Activated T-cell treated with anti-CD3 and anti-CD28 coated beads, Interleukin-2, amount 50 U/mL, for 24 hours (primary cell): ENCODE measurements at regions not wholly inside any gene's neighbourhood (a gene's known extent, or its start where the extent isn't known, plus 50 kb on each side); places are given as distances from the start of the nearest gene placed in this dataset.
"Not testable (repeated sequence)": the region's sequence is repeated elsewhere in the genome, so short reads cannot be mapped to it uniquely, and the experiment has no call there.

Source experiments
- DNase-seq: peaks from one replicate; pipeline ENCODE4 v3.0.0-alpha.2; 2020
- H3K27ac Mint-ChIP-seq: 2 replicates; pipeline ENCODE4 v1.8.0; 2020; ENCODE audit warnings: mild to moderate bottlenecking, mixed read lengths
- H3K27me3 Mint-ChIP-seq: 2 replicates; pipeline ENCODE4 v1.8.0; 2020; ENCODE audit warnings: mixed read lengths
- H3K36me3 Mint-ChIP-seq: 2 replicates; pipeline ENCODE4 v1.8.0; 2020; ENCODE audit warnings: low read depth, mixed read lengths
- H3K4me1 Mint-ChIP-seq: 2 replicates; pipeline ENCODE4 v1.8.0; 2020; ENCODE audit warnings: low read depth, mixed read lengths
- H3K4me3 Mint-ChIP-seq: 2 replicates; pipeline ENCODE4 v1.8.0; 2020; ENCODE audit warnings: mild to moderate bottlenecking, moderate library complexity, mixed read lengths
- H3K9me3 Mint-ChIP-seq: 2 replicates; pipeline ENCODE4 v1.8.0; 2020; ENCODE audit warnings: mixed read lengths

GRCh38 chr9:118670011-118670953 lies 699.0 kb downstream of the BRINP1 start:
- Mint-ChIP-seq H3K4me3 (no peak overlapping the region), H3K27ac (no peak overlapping the region), H3K27me3 (no peaks in the 10 kb centered on the region), H3K9me3 (peaks cover 6% of the 10 kb centered on the region), H3K36me3 (no peaks in the 10 kb centered on the region), H3K4me1 (no peaks in the 10 kb centered on the region)
- no peak for DNase-seq

- H3K27ac Mint-ChIP-seq = no peak overlapping the region
- no peaks in the 10 kb centered on the region for H3K4me1 Mint-ChIP-seq
- peaks cover 4% of the 10 kb centered on the region for H3K9me3 Mint-ChIP-seq
- DNase-seq = no peak
- H3K27me3 Mint-ChIP-seq = no peaks in the 10 kb centered on the region
- no peaks in the 10 kb centered on the region for H3K36me3 Mint-ChIP-seq
- no peak overlapping the region for H3K4me3 Mint-ChIP-seq
Observed at GRCh38 chr9:118674942-118675341, 694.3 kb downstream of the BRINP1 start.

GRCh38 chr9:118677936-118678653 lies 691.1 kb downstream of the BRINP1 start:
- not testable (repeated sequence) for H3K4me3 Mint-ChIP-seq, H3K27me3 Mint-ChIP-seq, H3K9me3 Mint-ChIP-seq, H3K4me1 Mint-ChIP-seq, H3K36me3 Mint-ChIP-seq, H3K27ac Mint-ChIP-seq, DNase-seq

GRCh38 chr9:118686959-118687358 lies 682.3 kb downstream of the BRINP1 start:
- Mint-ChIP-seq H3K27ac (no peak overlapping the region), H3K9me3 (peaks cover 8% of the 10 kb centered on the region), H3K4me3 (no peak overlapping the region), H3K4me1 (no peaks in the 10 kb centered on the region), H3K27me3 (no peaks in the 10 kb centered on the region), H3K36me3 (no peaks in the 10 kb centered on the region)
- no peak for DNase-seq

- no peaks in the 10 kb centered on the region for H3K36me3 Mint-ChIP-seq
- H3K4me1 Mint-ChIP-seq = no peaks in the 10 kb centered on the region
- no peaks in the 10 kb centered on the region for H3K27me3 Mint-ChIP-seq
- no peak overlapping the region for H3K27ac Mint-ChIP-seq
- no peak for DNase-seq
- no peak overlapping the region for H3K4me3 Mint-ChIP-seq
- H3K9me3 Mint-ChIP-seq = peaks cover 5% of the 10 kb centered on the region
Observed at GRCh38 chr9:118689280-118689679, 680.0 kb downstream of the BRINP1 start.

- peaks cover 9% of the 10 kb centered on the region for H3K9me3 Mint-ChIP-seq
- no peak for DNase-seq
- H3K36me3 Mint-ChIP-seq = no peaks in the 10 kb centered on the region
- no peaks in the 10 kb centered on the region for H3K4me1 Mint-ChIP-seq
- no peak overlapping the region for H3K4me3 Mint-ChIP-seq
- no peak overlapping the region for H3K27ac Mint-ChIP-seq
- H3K27me3 Mint-ChIP-seq = no peaks in the 10 kb centered on the region
Observed at GRCh38 chr9:118692613-118693012, 676.6 kb downstream of the BRINP1 start.

GRCh38 chr9:118693645-118694044 lies 675.6 kb downstream of the BRINP1 start:
- Mint-ChIP-seq H3K27ac (no peak overlapping the region), H3K36me3 (no peaks in the 10 kb centered on the region), H3K4me3 (no peak overlapping the region), H3K27me3 (no peaks in the 10 kb centered on the region), H3K9me3 (peaks cover 7% of the 10 kb centered on the region), H3K4me1 (no peaks in the 10 kb centered on the region)
- DNase-seq = no peak

GRCh38 chr9:118695249-118695648 lies 674.0 kb downstream of the BRINP1 start:
- DNase-seq, H3K4me3 Mint-ChIP-seq, H3K4me1 Mint-ChIP-seq, H3K27ac Mint-ChIP-seq, H3K9me3 Mint-ChIP-seq, H3K27me3 Mint-ChIP-seq, H3K36me3 Mint-ChIP-seq: not testable (repeated sequence)

- DNase-seq = no peak
- peaks cover 17% of the 10 kb centered on the region for H3K9me3 Mint-ChIP-seq
- H3K36me3 Mint-ChIP-seq = no peaks in the 10 kb centered on the region
- H3K4me3 Mint-ChIP-seq = no peak overlapping the region
- no peaks in the 10 kb centered on the region for H3K4me1 Mint-ChIP-seq
- no peaks in the 10 kb centered on the region for H3K27me3 Mint-ChIP-seq
- H3K27ac Mint-ChIP-seq = no peak overlapping the region
Observed at GRCh38 chr9:118701985-118702384, 667.2 kb downstream of the BRINP1 start.

GRCh38 chr9:118711843-118712242 lies 657.4 kb downstream of the BRINP1 start:
- Mint-ChIP-seq H3K4me1 (no peaks in the 10 kb centered on the region), H3K9me3 (peaks cover 10% of the 10 kb centered on the region), H3K4me3 (no peak overlapping the region), H3K27me3 (no peaks in the 10 kb centered on the region), H3K36me3 (no peaks in the 10 kb centered on the region), H3K27ac (no peak overlapping the region)
- no peak for DNase-seq

- Mint-ChIP-seq H3K36me3 (no peaks in the 10 kb centered on the region), H3K9me3 (peaks cover 15% of the 10 kb centered on the region), H3K27ac (no peak overlapping the region), H3K4me3 (no peak overlapping the region), H3K4me1 (no peaks in the 10 kb centered on the region), H3K27me3 (no peaks in the 10 kb centered on the region)
- DNase-seq = no peak
Observed at GRCh38 chr9:118721276-118721675, 648.0 kb downstream of the BRINP1 start.

GRCh38 chr9:118721923-118722322 lies 647.3 kb downstream of the BRINP1 start:
- Mint-ChIP-seq H3K36me3 (no peaks in the 10 kb centered on the region), H3K9me3 (peaks cover 13% of the 10 kb centered on the region), H3K4me1 (no peaks in the 10 kb centered on the region), H3K4me3 (no peak overlapping the region), H3K27me3 (no peaks in the 10 kb centered on the region), H3K27ac (no peak overlapping the region)
- no peak for DNase-seq

GRCh38 chr9:118729981-118730380 lies 639.3 kb downstream of the BRINP1 start:
- H3K27me3 Mint-ChIP-seq = no peaks in the 10 kb centered on the region
- no peak overlapping the region for H3K27ac Mint-ChIP-seq
- H3K4me3 Mint-ChIP-seq = no peak overlapping the region
- no peaks in the 10 kb centered on the region for H3K36me3 Mint-ChIP-seq
- DNase-seq = no peak
- H3K9me3 Mint-ChIP-seq = peaks cover 13% of the 10 kb centered on the region
- H3K4me1 Mint-ChIP-seq = no peaks in the 10 kb centered on the region

- H3K36me3 Mint-ChIP-seq = no peaks in the 10 kb centered on the region
- peaks cover 19% of the 10 kb centered on the region for H3K9me3 Mint-ChIP-seq
- no peak for DNase-seq
- no peaks in the 10 kb centered on the region for H3K27me3 Mint-ChIP-seq
- H3K4me1 Mint-ChIP-seq = no peaks in the 10 kb centered on the region
- no peak overlapping the region for H3K4me3 Mint-ChIP-seq
- no peak overlapping the region for H3K27ac Mint-ChIP-seq
Observed at GRCh38 chr9:118732998-118733397, 636.2 kb downstream of the BRINP1 start.

GRCh38 chr9:118734696-118735095 lies 634.5 kb downstream of the BRINP1 start:
- Mint-ChIP-seq H3K4me1 (no peaks in the 10 kb centered on the region), H3K27ac (no peak overlapping the region), H3K36me3 (no peaks in the 10 kb centered on the region), H3K4me3 (no peak overlapping the region), H3K27me3 (no peaks in the 10 kb centered on the region), H3K9me3 (peaks cover 19% of the 10 kb centered on the region)
- no peak for DNase-seq
